HG03575 (cell line): ENCODE measurements at regions not wholly inside any gene's neighbourhood (a gene's known extent, or its start where the extent isn't known, plus 50 kb on each side); places are given as distances from the start of the nearest gene placed in this dataset.

Source experiments
- ATAC-seq: cut with Tn5 transposase; IDR thresholded peaks from one replicate; pipeline ENCODE4 v1.9.1; 2021; ENCODE audit not compliant: unreplicated experiment, insufficient number of reproducible peaks, low FRiP score; ENCODE audit errors: extremely low read depth

GRCh38 chr2:118340103-118340502 lies 251.8 kb downstream of the INSIG2 start:
- no peak for ATAC-seq

GRCh38 chr2:118339386-118339785 lies 251.1 kb downstream of the INSIG2 start:
- ATAC-seq = no peak

- no peak for ATAC-seq
Measured at GRCh38 chr2:118333664-118334063, 245.4 kb downstream of the INSIG2 start.

GRCh38 chr2:118325321-118325955 lies 237.2 kb downstream of the INSIG2 start:
- no peak for ATAC-seq

- no peak for ATAC-seq
Measured at GRCh38 chr2:118322406-118322805, 234.1 kb downstream of the INSIG2 start.

- no peak for ATAC-seq
Measured at GRCh38 chr2:118321432-118322105, 233.3 kb downstream of the INSIG2 start.

GRCh38 chr2:118320658-118321057 lies 232.4 kb downstream of the INSIG2 start:
- ATAC-seq = no peak

- ATAC-seq = no peak
Measured at GRCh38 chr2:118320196-118320595, 231.9 kb downstream of the INSIG2 start.

GRCh38 chr2:118319271-118319684 lies 231.0 kb downstream of the INSIG2 start:
- no peak for ATAC-seq

- no peak for ATAC-seq
Measured at GRCh38 chr2:118315606-118316005, 227.3 kb downstream of the INSIG2 start.

GRCh38 chr2:118312969-118313756 lies 224.9 kb downstream of the INSIG2 start:
- ATAC-seq = no peak

- no peak for ATAC-seq
Measured at GRCh38 chr2:118310681-118311429, 222.6 kb downstream of the INSIG2 start.

- ATAC-seq = no peak
Measured at GRCh38 chr2:118309946-118310680, 221.8 kb downstream of the INSIG2 start.

- no peak for ATAC-seq
Measured at GRCh38 chr2:118309257-118309945, 221.1 kb downstream of the INSIG2 start.

GRCh38 chr2:118307864-118308263 lies 219.6 kb downstream of the INSIG2 start:
- no peak for ATAC-seq

- no peak for ATAC-seq
Measured at GRCh38 chr2:118301248-118301647, 213.0 kb downstream of the INSIG2 start.

- no peak for ATAC-seq
Measured at GRCh38 chr2:118300832-118301231, 212.6 kb downstream of the INSIG2 start.

GRCh38 chr2:118296663-118297062 lies 208.4 kb downstream of the INSIG2 start:
- no peak for ATAC-seq
